Stimulated activated CD8-positive, alpha-beta memory T cell treated with anti-CD3 and anti-CD28 coated beads, Interleukin-7, amount 100 ng/mL, for 48 hours (primary cell): ENCODE measurements at regions not wholly inside any gene's neighbourhood (a gene's known extent, or its start where the extent isn't known, plus 50 kb on each side); places are given as distances from the start of the nearest gene placed in this dataset.
A peak's percentile ranks its signal among the peaks of the same experiment; 100 is the strongest.

ENCODE experiments used
- DNase-seq, 2 donors: peaks; one replicate each; pipeline ENCODE4 v3.0.0-alpha.2; 2020; ENCODE audit warnings: low read depth in 1 of 2; ENCODE audit errors: extremely low read depth in 1 of 2

DNA sequence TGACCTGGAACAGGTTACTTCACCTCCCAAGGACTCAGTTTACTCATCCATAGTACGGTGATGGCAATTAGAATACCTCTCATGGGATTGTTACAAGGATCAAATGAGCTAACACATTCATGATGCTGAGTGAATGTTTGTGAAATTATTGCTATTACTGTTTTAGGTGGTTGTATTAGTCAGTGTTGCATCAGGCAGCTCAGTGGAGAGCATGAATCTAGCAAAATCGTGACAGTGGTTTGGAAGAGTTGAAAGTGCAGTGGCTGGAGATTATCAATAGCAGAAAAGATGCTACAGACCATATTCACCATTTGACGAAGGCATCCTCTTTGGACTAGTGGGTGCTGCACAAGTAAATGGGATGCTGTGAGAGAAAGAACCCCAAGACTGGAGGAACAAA is 50.4 kb upstream of the CTNNBL1 start:
- peak in 1 of 2 donors; percentile 5 for DNase-seq

DNA sequence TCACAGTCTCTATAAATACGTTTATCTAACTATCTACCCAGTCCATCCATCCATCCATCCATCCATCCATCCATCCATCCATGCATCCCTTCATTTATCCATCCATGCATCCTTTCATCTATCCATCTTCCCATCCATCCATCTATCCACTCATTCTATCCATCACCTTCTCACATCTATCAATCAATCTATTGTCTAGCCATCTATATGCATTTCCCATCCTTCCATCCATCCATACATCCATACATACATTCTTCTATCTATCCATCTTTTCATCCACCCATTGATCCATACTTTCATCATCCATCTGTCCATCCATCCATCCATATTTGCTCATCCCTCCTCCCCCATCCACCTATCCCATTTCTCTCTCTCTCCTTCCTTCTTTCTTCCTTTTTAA is 51.6 kb upstream of the CTNNBL1 start:
- no peak for DNase-seq

DNA sequence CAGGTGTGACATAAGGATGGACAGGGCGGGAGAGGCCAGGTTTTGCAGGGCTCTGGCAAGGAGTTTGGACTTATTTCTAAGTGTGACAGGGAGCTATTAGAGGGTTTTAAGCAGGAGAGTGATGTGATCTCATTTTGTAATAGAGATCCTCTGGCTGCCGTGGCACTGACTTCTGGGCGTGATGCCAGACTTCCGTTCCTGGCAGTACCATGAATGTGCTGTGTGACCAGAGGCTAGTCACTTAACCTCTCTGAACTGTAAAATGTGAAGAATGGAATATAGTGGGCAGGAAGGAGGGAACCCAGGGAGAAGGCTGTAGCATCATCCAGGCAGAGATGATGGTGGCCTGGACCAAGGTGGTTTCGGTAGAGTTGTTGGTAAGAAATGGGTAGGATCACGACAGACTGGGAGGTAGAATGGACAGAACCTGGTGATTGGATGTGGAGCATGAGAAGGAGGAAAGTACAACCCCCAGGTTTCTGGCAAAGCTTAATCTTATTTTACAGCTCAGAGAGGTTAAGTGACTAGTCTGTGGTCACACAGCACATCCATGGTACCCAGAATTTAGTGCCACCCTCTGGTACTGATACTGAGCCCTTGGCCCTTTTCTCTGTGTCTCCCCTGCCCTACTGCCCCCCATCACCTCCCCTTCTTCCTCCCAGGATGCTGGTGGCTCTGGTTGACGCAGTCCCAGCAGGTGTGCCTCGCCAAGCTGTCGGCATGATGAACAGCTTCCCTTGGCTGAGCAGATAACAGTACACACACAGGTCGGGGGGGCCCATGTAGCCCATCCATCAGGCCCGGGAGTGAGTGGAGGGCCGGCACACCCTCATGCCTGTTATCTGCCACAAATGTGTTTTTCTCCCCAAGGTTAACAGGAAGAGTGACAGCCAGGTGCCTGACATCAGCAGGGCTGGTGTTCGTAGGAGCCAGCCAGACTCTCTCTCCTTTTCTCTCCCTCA is 52.9 kb upstream of the CTNNBL1 start:
- DNase-seq: no peak

DNA sequence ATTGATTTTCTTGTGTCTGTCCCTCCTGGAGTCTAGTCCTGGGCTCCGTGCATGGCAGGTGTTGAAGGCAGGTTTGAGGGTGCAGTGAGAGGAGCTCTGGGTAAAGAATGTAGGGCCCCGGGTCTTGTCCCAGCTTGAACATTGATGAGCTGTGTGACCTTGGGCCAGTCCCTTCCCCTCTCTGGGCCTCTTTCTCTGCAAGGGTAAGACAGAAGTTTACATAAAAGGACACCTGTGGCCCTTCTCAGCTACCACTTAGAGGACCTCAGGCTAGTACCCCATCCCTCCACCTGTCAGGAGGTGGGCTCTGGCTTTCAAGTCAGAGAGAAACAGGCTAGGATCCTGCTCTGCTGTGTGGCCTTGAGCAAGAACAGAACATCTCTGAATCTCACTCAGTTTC is 55.3 kb upstream of the CTNNBL1 start:
- no peak for DNase-seq

DNA sequence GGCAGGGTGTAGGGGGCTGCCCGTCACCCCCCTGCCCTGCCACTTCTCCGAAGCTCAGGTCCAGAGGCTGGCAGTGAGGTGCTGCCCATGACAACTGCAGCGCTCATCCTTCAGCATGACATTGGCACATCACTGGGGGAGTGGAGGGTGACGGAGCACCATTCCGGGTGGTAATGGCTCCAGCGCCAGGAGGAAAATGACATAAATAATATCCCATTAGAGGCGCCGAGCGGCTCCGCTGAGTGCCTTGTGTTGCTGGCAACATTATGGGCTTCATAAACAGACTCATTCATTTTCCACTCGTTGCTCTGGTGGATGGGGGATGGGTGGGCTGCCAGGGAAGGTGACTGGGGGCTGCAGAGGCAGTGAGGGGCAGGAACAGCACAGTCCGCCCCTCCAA is 56.9 kb upstream of the CTNNBL1 start:
- no peak for DNase-seq

DNA sequence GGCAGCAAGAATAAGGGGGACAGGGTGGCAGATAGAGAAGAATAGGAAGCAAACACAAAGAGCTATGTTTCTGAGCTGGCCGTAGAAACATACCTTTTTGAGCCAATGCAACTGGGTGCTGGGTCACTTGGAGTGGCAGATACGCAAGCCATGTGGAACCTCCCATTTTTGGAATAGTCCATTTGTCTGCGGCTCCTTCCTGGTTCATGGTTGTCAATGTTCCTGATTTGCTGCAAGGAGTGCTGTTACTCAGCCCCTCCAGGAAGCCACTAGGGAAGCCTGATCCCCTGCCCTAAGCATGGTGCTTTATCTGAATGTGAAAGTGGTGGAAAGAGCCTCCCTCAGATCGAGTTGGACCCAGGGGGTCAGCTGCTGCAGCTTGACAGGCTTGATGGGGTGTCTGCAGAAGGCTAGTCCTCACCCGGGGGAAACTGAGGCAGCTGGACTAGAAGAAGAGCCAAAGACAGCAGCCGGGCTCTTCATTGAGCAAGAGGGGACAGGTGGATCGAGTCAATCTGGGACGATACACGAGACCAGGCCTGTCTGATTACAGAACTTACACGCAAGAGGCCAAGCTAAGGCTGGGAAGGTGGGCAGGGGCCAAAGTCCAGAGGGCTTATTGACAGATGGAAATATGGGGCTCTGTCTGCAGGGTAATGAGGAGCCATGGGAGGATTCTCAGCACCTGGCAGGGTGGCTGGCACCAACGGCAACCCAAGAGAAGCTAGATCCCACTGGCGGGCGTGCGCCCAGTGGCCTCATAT is 57.4 kb upstream of the CTNNBL1 start:
- no peak for DNase-seq

DNA sequence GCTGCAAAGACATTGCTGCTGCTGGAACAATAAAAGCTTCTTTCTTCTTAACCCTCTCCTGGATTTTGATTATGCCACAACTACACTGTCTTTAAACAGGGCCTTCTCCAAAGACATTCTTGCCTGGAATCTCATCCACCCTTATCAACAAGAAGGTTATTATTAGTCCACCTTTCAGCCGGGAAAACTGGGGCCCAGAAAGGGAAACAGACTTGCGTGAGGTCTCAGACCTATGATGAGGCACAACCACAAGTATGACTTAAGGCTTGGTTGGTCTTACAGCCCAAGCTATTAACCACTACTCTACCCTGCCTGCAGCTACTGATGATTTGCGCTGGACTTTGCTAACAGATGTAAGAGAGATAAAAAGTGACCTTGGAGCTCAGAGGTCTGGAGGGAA is 62.8 kb upstream of the CTNNBL1 start:
- DNase-seq: no peak

DNA sequence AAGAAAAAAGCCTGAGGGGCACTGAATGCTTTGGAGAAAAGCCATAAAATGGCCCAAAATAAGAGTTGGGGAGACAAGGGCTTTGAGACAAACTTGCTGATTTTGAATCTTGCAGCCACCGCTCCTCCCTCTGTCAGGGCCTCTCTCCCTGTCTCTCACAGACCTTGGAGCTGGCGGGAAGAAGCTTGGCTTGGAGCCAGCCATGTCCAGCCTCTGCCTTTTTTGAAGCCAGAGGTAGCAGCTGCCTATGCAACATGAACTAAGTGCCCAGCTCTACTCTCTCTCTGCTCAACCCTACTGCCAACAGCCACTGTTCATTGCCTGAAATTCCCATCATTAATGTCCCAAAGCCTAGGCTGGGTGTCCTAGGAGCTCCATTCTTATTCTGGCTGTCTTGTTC is 63.7 kb upstream of the CTNNBL1 start:
- no peak for DNase-seq

DNA sequence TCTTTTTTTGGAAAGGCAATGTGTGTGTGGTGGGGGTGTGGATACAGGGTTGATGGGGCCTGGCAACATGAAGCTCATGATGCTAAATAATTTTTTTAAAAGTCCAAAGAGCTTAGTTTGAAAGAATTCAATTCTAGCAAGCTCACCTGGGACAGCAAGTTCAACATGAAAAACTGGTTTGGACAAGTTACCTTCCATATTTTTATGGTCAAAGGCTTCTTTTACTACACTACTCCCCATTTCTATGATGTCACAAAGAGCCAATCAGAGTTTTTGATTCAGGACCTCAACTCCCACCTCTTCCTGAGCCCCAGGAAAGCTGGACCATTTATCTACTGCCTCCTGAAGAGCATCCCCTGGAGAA is 66.1 kb upstream of the CTNNBL1 start:
- DNase-seq: no peak

DNA sequence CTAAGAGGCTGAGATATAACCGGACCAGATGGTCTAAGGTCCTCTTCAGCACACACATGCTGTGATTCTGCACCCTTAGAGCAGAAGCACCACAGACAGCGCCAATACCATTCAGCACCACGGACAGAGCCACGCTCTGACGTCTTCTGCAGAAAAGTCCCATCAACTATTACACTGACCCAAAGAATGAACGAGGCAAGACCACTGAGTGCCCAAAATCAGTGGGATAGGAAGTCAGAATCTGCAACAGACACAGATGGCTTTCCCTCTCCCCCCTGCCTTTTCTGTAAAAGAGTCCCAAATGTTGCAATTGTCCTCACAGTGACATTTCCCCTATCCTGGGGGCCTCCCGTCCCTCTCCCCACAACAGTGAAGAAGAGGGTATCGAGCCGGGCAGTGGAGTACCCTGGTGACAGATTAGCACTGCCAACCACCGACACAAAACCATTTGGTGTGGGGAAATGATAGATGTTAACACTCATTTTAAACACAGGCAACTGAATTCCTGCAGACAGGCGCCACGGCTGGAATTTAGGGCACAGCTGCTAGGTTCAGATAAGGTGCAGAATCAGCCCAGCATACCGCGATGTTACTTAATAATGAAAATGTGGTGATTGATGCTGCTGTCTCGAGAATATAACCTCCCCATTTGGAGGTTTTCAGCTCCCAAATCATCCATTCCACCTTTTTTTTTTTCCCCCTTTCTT is 66.6 kb upstream of the CTNNBL1 start:
- no peak for DNase-seq

DNA sequence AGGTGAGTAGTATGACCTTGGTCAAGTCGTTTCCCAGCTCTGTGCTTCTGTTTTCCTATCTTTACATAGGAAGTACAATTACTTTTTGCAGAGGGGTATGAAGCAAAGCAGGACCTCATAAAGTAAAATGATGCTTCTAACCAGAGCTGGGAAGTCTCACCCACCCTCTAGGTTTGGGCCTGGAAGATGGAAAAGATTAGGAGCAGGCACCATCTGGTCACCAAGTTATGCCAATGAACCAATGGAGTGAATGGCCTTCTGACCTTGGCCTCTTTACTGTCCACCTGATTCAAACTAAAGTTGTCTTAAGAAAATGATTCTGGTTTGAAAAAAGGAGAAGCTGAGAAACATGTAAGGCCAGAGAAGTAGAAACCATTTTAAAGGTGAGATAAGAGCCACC is 68.9 kb upstream of the CTNNBL1 start:
- DNase-seq: no peak

DNA sequence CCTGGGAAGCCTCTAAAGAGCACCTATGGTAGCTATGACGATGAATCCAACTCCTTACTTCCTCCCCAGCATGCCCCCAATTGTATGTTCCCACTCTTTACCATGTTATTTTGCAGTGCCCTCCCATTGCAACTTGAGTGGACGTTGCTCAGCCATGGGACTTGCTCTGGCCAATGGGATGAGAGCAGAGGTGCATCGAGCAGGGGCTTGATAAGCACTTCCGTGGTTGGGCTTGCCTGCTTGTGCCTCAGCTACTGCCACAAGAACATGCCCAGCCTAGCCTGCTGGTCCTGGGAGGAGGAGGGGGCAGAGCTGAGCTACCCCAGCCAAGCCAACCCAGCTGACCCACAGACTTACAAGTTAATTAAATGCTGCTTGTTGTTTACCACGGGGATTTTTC is 71.1 kb upstream of the CTNNBL1 start:
- DNase-seq: no peak

DNA sequence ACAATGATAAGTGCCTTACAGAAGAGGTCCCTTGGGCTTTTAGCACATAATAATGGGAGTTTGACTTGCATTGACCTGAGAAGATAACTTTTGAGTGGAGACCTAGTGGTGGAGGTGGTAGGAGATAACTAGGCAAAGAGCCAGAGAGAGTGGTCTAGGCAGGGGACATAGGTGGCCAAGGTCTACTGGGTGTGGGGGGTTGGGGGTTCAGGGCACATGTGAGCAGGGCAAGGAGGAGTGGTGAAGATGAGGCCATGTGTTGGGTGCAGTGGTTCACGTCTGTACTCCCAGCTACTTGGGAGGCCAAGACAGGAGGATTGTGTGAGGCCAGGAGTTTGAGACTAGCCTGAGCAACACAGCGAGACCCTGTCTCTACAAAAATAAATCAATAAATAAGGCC is 74.3 kb upstream of the CTNNBL1 start:
- no peak for DNase-seq

DNA sequence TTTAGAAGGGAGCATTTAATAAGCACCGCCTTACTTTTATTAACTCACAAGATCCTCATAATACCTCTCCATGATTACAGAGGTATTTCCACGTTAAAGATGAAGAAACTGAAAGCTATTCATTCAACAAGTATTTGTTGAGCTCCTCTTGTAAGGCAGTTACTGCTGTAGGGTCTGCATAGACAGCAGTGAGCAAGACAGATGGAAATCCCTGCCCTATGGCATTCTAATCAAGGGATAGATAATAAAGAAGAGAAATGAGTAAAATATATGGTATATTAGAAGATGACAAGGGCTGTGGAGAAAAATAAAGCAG is 77.8 kb upstream of the CTNNBL1 start:
- no peak for DNase-seq

DNA sequence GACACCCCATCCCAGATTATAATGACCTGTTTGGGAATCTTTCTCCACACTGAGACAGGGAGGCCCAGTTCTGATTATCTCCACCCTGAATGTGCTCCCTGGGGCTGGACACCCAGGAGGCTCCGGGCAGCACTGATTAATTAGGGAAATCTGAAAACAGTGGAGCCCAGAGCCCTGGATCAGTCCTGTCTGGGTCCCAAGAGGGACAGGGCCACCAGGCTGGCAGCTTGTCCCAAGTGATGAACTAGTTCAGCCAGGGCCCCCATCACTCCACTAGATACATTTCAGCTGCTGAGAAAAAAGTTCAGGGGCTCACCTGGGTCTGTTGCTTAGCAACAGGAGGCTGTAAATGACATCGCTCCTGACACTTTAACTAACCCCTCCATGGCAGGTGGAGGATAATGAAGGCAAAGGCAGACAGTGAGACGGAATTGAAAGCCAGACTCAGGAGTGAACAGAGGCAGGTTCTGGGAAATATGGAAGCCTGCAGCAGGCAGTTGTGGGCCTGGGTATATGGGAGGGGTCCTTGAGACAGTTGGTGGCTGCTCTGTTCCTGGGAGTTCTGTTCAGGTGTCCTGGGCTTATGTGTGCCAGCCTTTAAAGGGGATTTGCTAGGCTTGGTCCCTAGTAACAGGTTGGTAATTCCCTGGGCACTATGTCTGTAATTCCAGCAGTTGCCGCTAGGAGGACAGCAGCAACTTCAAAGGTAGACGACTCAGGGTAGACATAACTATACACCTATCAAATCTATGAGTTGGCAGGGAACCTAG is 78.3 kb upstream of the CTNNBL1 start:
- peak in 1 of 2 donors; percentile 41 for DNase-seq

DNA sequence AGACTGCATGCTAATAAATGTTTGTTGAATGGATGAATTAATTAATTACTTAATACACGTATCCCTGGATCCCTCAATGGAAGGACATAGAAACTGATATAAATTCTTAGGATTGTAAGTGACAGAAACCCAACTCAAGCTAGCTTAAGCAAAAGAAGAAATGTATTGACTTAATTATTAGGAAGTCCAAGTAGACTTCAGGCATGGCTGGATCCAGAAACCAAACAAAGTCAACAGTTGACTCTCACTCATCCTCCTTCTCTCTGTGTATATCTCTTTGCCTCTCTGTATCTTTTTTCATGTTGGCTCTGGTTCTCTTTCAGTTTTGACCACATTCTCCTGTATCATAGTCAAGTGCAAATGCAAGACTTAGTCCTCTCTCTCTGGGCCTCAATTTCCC is 82.0 kb upstream of the CTNNBL1 start:
- DNase-seq: no peak

DNA sequence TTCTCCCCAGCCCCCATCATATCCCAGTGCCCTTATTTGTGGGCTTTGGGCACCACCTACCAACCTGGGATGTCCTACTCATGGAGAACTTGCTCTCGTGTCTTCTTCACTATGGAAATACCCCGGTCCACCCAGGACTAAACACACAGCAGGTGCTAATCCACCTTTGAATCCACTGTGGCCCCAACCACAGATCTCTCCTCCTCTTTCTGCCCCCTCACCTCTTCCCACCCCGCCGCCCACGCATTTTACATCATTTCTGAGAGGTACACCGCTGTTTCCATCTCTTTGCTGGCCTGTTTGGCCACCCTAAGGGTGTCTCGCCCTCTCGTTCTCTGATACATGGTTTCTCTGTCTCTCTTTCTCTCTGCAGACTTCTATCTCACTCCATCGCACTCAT is 82.5 kb upstream of the CTNNBL1 start:
- no peak for DNase-seq

DNA sequence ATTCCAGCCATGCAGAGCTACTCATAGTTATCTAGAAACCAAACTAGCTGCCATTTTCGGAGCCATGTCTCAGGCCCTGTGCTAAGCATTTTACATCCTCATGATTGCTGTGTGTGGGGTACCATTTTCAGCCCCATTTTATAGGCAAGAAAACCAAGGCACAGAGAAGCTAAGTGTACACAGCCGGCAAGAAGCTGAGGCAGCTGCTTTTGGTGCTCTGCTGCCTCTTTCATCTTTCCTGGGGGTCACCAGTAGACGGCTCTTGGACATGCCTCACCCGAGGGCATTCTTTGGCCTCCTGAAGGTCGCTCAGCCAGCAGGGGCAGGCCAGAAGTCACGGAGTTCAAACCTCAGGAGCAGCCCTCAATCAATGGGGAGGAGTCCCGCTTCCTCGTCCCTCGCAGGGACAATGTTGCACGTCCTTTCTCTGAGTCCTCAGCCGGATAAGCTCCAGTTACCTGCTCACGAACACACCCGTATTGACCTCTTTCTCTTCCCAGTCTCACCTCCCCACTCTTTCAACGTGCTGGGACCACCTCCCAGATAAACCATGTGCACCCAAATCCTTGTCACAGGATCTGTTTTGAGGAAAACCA is 82.6 kb upstream of the BLCAP start:
- DNase-seq: no peak

DNA sequence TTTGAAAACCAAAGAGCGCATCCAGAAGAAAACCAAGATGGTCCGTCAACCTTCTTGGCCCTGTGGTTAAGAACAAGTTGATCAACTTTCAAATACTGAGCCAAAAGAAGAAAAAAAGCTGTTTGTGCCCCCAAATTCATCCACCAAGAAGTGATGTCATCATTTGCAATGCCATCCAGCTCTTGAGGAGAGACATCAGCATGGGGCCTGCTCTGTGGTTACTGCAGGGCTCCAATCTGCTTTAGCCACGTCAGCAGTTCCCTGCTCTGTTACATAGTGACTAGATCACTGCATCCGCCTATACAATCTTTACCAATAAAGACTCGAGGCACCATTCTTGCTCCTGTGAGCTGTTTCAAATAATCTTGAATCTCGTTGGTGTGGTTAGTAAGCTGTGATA is 75.0 kb upstream of the BLCAP start:
- no peak for DNase-seq

DNA sequence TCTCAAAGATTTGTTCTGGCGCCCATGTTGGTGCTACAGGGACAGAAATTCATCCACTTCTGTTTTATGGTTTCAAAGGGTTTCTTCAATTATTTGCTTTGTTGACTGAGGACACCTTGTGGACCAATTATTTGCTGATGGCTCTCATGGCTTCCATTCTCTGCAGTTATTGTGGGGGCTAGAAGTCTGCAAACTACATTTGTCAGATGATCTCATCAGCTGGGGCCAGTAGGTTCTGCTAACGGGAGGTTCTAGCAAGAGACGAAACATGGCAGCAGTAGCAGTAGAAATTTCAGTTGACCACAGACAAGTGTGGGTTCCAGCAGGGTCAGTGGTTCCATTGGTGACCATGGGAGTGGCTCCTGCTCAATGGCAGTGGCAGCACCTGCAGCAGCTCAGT is 72.8 kb upstream of the BLCAP start:
- no peak for DNase-seq
